ENCODE measurements at regions not wholly inside any gene's neighbourhood (a gene's known extent, or its start where the extent isn't known, plus 50 kb on each side); places are given as distances from the start of the nearest gene placed in this dataset.

DNA sequence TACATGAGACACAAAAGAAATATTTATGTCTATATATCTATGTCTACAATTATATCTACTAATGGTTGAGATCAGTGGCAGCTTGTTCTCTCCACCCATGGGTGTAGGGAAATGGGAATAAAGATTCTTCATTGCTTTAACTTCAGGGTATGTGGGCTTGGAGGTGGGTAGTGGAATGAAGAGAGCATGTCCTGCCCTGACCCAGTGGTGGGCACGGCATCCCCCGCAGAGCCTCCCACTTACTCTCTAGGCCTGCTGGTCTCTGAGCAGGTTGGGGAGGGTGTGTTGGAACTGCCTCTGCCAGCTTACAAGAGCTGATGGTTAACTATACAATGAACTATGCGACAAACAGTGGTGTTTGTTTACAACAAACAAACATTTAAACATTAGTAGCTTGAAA lies 152.5 kb upstream of the SKOR2 start:
- Mint-ChIP-seq H3K9me3 (no peaks in the 10 kb centered on the region), H3K27me3 (peaks cover 6% of the 10 kb centered on the region), H3K4me3 (no peak overlapping the region), H3K4me1 (ENCODE audit: low read depth) (no peaks in the 10 kb centered on the region), H3K27ac (no peak overlapping the region), H3K36me3 (ENCODE audit: low read depth) (no peaks in the 10 kb centered on the region)
- Histone ChIP-seq H3K27ac (ENCODE audit: low read depth in 1 of 2, low read length in 2 of 2) (no peak overlapping the region), H3K9me3 (ENCODE audit: control insufficient read depth in 1 of 2, insufficient read depth in 1 of 2, low read length in 2 of 2) (peaks cover 0 to 5% of the 10 kb centered on the region in 2 experiments), H3K27me3 (ENCODE audit: control insufficient read depth in 1 of 2, insufficient read depth in 2 of 2, low read length in 2 of 2) (no peaks in the 10 kb centered on the region), H3K36me3 (ENCODE audit: insufficient read depth, low read length) (no peaks in the 10 kb centered on the region), H3K4me1 (ENCODE audit: insufficient read depth, low read length) (no peaks in the 10 kb centered on the region), H3K4me3 (ENCODE audit: low read length) (no peak overlapping the region)
- TF ChIP-seq, protein P1, sequence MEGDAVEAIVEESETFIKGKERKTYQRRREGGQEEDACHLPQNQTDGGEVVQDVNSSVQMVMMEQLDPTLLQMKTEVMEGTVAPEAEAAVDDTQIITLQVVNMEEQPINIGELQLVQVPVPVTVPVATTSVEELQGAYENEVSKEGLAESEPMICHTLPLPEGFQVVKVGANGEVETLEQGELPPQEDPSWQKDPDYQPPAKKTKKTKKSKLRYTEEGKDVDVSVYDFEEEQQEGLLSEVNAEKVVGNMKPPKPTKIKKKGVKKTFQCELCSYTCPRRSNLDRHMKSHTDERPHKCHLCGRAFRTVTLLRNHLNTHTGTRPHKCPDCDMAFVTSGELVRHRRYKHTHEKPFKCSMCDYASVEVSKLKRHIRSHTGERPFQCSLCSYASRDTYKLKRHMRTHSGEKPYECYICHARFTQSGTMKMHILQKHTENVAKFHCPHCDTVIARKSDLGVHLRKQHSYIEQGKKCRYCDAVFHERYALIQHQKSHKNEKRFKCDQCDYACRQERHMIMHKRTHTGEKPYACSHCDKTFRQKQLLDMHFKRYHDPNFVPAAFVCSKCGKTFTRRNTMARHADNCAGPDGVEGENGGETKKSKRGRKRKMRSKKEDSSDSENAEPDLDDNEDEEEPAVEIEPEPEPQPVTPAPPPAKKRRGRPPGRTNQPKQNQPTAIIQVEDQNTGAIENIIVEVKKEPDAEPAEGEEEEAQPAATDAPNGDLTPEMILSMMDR (IDR thresholded peaks at IDR 0.05), result no peak
- DNase-seq (no peak), ATAC-seq (ENCODE audit: poor library complexity) (no peak)
- intact Hi-C loops (cut with DNase I, micrococcal nuclease), result no loop called here
- POLR2A ChIA-PET, result no interaction called here
- CTCF ChIA-PET, result no interaction called here

GRCh38 chr18:47403317-47403716 lies 151.9 kb upstream of the SKOR2 start:
- H3K27ac Mint-ChIP-seq, result no peak overlapping the region
- H3K4me3 Mint-ChIP-seq, result no peak overlapping the region
- ATAC-seq (ENCODE audit: poor library complexity), result no peak
- H3K27me3 Mint-ChIP-seq, result peaks cover 6% of the 10 kb centered on the region
- POLR2A ChIA-PET, result no interaction called here
- no peaks in the 10 kb centered on the region for H3K9me3 Mint-ChIP-seq
- no peaks in the 10 kb centered on the region for H3K36me3 Mint-ChIP-seq (ENCODE audit: low read depth)
- CTCF ChIA-PET, result no interaction called here
- H3K4me1 Mint-ChIP-seq (ENCODE audit: low read depth), result no peaks in the 10 kb centered on the region
- H3K4me3 ChIP-seq (ENCODE audit: low read length), result no peak overlapping the region
- TF ChIP-seq, protein P1 (IDR thresholded peaks at IDR 0.05), result no peak
- H3K4me1 ChIP-seq (ENCODE audit: insufficient read depth, low read length), result no peaks in the 10 kb centered on the region
- DNase-seq, result no peak
- intact Hi-C loops (cut with DNase I, micrococcal nuclease), result no loop called here
- no peaks in the 10 kb centered on the region for H3K36me3 ChIP-seq (ENCODE audit: insufficient read depth, low read length)
- peaks cover 0 to 7% of the 10 kb centered on the region in 2 experiments for H3K9me3 ChIP-seq (ENCODE audit: control insufficient read depth in 1 of 2, insufficient read depth in 1 of 2, low read length in 2 of 2)
- no peaks in the 10 kb centered on the region for H3K27me3 ChIP-seq (ENCODE audit: control insufficient read depth in 1 of 2, insufficient read depth in 2 of 2, low read length in 2 of 2)
- no peak overlapping the region for H3K27ac ChIP-seq (ENCODE audit: low read depth in 1 of 2, low read length in 2 of 2)

- Histone ChIP-seq H3K9me3 (ENCODE audit: control insufficient read depth in 1 of 2, insufficient read depth in 1 of 2, low read length in 2 of 2) (peaks cover 5 to 12% of the 10 kb centered on the region in 2 experiments), H3K4me1 (ENCODE audit: insufficient read depth, low read length) (no peaks in the 10 kb centered on the region), H3K36me3 (ENCODE audit: insufficient read depth, low read length) (no peaks in the 10 kb centered on the region), H3K27ac (ENCODE audit: low read depth in 1 of 2, low read length in 2 of 2) (no peak overlapping the region), H3K27me3 (ENCODE audit: control insufficient read depth in 1 of 2, insufficient read depth in 2 of 2, low read length in 2 of 2) (peaks cover 0 to 5% of the 10 kb centered on the region in 2 experiments), H3K4me3 (ENCODE audit: low read length) (no peak overlapping the region)
- TF ChIP-seq, protein P1 (IDR thresholded peaks at IDR 0.05), result no peak
- no peak for DNase-seq
- Mint-ChIP-seq H3K27me3 (peaks cover 25% of the 10 kb centered on the region), H3K4me3 (no peak overlapping the region), H3K36me3 (ENCODE audit: low read depth) (no peaks in the 10 kb centered on the region), H3K4me1 (ENCODE audit: low read depth) (no peaks in the 10 kb centered on the region), H3K9me3 (peaks cover 3% of the 10 kb centered on the region), H3K27ac (no peak overlapping the region)
- intact Hi-C loops (cut with DNase I, micrococcal nuclease), result no loop called here
- ChIA-PET POLR2A (no interaction called here), CTCF (no interaction called here)
- ATAC-seq (ENCODE audit: poor library complexity), result no peak
These were observed 148.0 kb upstream of the SKOR2 start for GRCh38 chr18:47399475-47399874.
